Neural progenitor cell (in vitro differentiated cells): ENCODE measurements at regions not wholly inside any gene's neighbourhood (a gene's known extent, or its start where the extent isn't known, plus 50 kb on each side); places are given as distances from the start of the nearest gene placed in this dataset.
A peak's percentile ranks its signal among the peaks of the same experiment; 100 is the strongest.

Experiments
- DNase-seq: peaks from one replicate; pipeline ENCODE4 v3.0.0-alpha.2; 2016; ENCODE audit warnings: low spot score
- H2AFZ ChIP-seq: fragments of 200-600 bp; sonication (generic); replicated peaks from 2 replicates; pipeline ENCODE4 v1.6.1; 2016; ENCODE audit warnings: antibody characterized with exemption
- H3F3A ChIP-seq: fragments of 200-600 bp; sonication (generic); 2 replicates; pipeline ENCODE4 v1.6.1; 2016; ENCODE audit warnings: antibody characterized with exemption, low read depth
- H3K27ac ChIP-seq: fragments of 200-600 bp; sonication (generic); 2 replicates; pipeline ENCODE4 v1.5.1; 2016; ENCODE audit warnings: mild to moderate bottlenecking
- H3K27me3 ChIP-seq: fragments of 200-600 bp; sonication (generic); 2 replicates; pipeline ENCODE4 v1.6.1; 2016; ENCODE audit warnings: mild to moderate bottlenecking, moderate library complexity
- H3K36me3 ChIP-seq: fragments of 200-600 bp; sonication (generic); 2 replicates; pipeline ENCODE4 v1.5.1; 2016
- H3K4me1 ChIP-seq: fragments of 200-600 bp; sonication (generic); 2 replicates; pipeline ENCODE4 v1.6.1; 2016; ENCODE audit warnings: mixed run types
- H3K4me2 ChIP-seq: fragments of 200-600 bp; sonication (generic); 2 replicates; pipeline ENCODE4 v1.6.1; 2016
- H3K4me3 ChIP-seq: fragments of 200-600 bp; sonication (generic); 2 replicates; pipeline ENCODE4 v1.5.1; 2016
- H3K79me2 ChIP-seq: fragments of 200-600 bp; sonication (generic); 2 replicates; pipeline ENCODE4 v1.6.1; 2016; ENCODE audit warnings: low read depth
- H3K9ac ChIP-seq: fragments of 200-600 bp; sonication (generic); 2 replicates; pipeline ENCODE4 v1.6.1; 2016
- H3K9me3 ChIP-seq: fragments of 200-600 bp; sonication (generic); 2 replicates; pipeline ENCODE4 v1.5.1; 2016; ENCODE audit warnings: low read depth
- H4K20me1 ChIP-seq: fragments of 200-600 bp; sonication (generic); 2 replicates; pipeline ENCODE4 v1.6.1; 2016; ENCODE audit warnings: low read depth
- H3K27ac Mint-ChIP-seq: 3 replicates; pipeline ENCODE4 v1.8.0; 2021; ENCODE audit warnings: mixed read lengths
- H3K27me3 Mint-ChIP-seq: 2 replicates; pipeline ENCODE4 v1.8.0; 2022; ENCODE audit warnings: low read depth, mild to moderate bottlenecking, inconsistent platforms, moderate library complexity, mixed read lengths; ENCODE audit not compliant: insufficient read depth
- H3K36me3 Mint-ChIP-seq: 3 replicates; pipeline ENCODE4 v1.8.0; 2021; ENCODE audit warnings: mixed read lengths
- H3K4me1 Mint-ChIP-seq: 3 replicates; pipeline ENCODE4 v1.8.0; 2021; ENCODE audit warnings: mixed read lengths
- H3K4me3 Mint-ChIP-seq: 3 replicates; pipeline ENCODE4 v1.8.0; 2021; ENCODE audit warnings: mild to moderate bottlenecking, moderate library complexity, mixed read lengths
- H3K9me3 Mint-ChIP-seq: 3 replicates; pipeline ENCODE4 v1.8.0; 2020; ENCODE audit warnings: mixed read lengths
- CTCF ChIP-seq: fragments of 200-600 bp; sonication (generic); IDR thresholded peaks from 2 replicates; pipeline ENCODE4 v1.5.1; 2017; ENCODE audit warnings: antibody characterized with exemption, mild to moderate bottlenecking
- EZH2 ChIP-seq: fragments of 200-600 bp; sonication (generic); IDR thresholded peaks from 2 replicates; pipeline ENCODE4 v1.6.1; 2017; ENCODE audit warnings: antibody characterized with exemption, mild to moderate bottlenecking, moderate library complexity
- EZH2phosphoT487 ChIP-seq: fragments of 200-600 bp; sonication (generic); IDR thresholded peaks from 2 replicates; pipeline ENCODE4 v1.6.1; 2017; ENCODE audit warnings: antibody characterized with exemption

GRCh38 chr14:98928418-98928817, 343.6 kb downstream of the BCL11B start:
- H3K4me3 Mint-ChIP-seq = no peak overlapping the region
- Histone ChIP-seq H3K27me3 (no peaks in the 10 kb centered on the region), H2AFZ (no peak overlapping the region), H3K36me3 (no peaks in the 10 kb centered on the region), H3K4me3 (no peak overlapping the region), H3K9me3 (no peaks in the 10 kb centered on the region), H3K27ac (no peak overlapping the region), H3K9ac (no peak overlapping the region), H3K4me2 (no peak overlapping the region), H3K4me1 (peaks cover 9% of the 10 kb centered on the region), H3K79me2 (no peaks in the 10 kb centered on the region), H3F3A (no peaks in the 10 kb centered on the region), H4K20me1 (no peaks in the 10 kb centered on the region)
- H3K36me3 Mint-ChIP-seq = no peaks in the 10 kb centered on the region
- peaks cover 23% of the 10 kb centered on the region for H3K4me1 Mint-ChIP-seq
- H3K27me3 Mint-ChIP-seq = peaks cover 12% of the 10 kb centered on the region
- H3K9me3 Mint-ChIP-seq = no peaks in the 10 kb centered on the region
- no peak for DNase-seq
- TF ChIP-seq CTCF = no peak
- H3K27ac Mint-ChIP-seq = no peak overlapping the region

GRCh38 chr14:98931126-98931525, 340.9 kb downstream of the BCL11B start:
- H3K27ac Mint-ChIP-seq = no peak overlapping the region

GRCh38 chr14:98931911-98932310, 340.1 kb downstream of the BCL11B start:
- Mint-ChIP-seq H3K4me1 (peaks cover 23% of the 10 kb centered on the region), H3K27ac (no peak overlapping the region), H3K27me3 (peaks cover 12% of the 10 kb centered on the region), H3K4me3 (no peak overlapping the region), H3K36me3 (no peaks in the 10 kb centered on the region), H3K9me3 (peaks cover 4% of the 10 kb centered on the region)
- H3K4me2 ChIP-seq = peak overlapping the region; percentile 15
- H3F3A ChIP-seq = no peaks in the 10 kb centered on the region
- no peaks in the 10 kb centered on the region for H3K79me2 ChIP-seq
- no peak for TF ChIP-seq CTCF
- no peak for TF ChIP-seq EZH2phosphoT487
- TF ChIP-seq EZH2 = no peak
- no peaks in the 10 kb centered on the region for H4K20me1 ChIP-seq
- no peaks in the 10 kb centered on the region for H3K9me3 ChIP-seq
- H3K4me1 ChIP-seq = peaks cover 9% of the 10 kb centered on the region
- H3K36me3 ChIP-seq = no peaks in the 10 kb centered on the region
- H3K27me3 ChIP-seq = no peaks in the 10 kb centered on the region
- no peak overlapping the region for H3K27ac ChIP-seq
- H3K4me3 ChIP-seq = no peak overlapping the region
- no peak overlapping the region for H3K9ac ChIP-seq
- no peak for DNase-seq
- H2AFZ ChIP-seq = no peak overlapping the region

More at GRCh38 chr14:98931126-98931525, 340.9 kb downstream of the BCL11B start:
- Histone ChIP-seq H3K79me2 (no peaks in the 10 kb centered on the region), H2AFZ (no peak overlapping the region), H3K4me1 (peaks cover 9% of the 10 kb centered on the region), H4K20me1 (no peaks in the 10 kb centered on the region), H3K9ac (no peak overlapping the region), H3K27me3 (no peaks in the 10 kb centered on the region), H3K9me3 (no peaks in the 10 kb centered on the region), H3F3A (no peaks in the 10 kb centered on the region), H3K4me2 (no peak overlapping the region), H3K36me3 (no peaks in the 10 kb centered on the region), H3K4me3 (no peak overlapping the region), H3K27ac (no peak overlapping the region)
- peaks cover 12% of the 10 kb centered on the region for H3K27me3 Mint-ChIP-seq
- TF ChIP-seq EZH2phosphoT487 = no peak
- no peak for TF ChIP-seq EZH2
- TF ChIP-seq CTCF = no peak
- peaks cover 23% of the 10 kb centered on the region for H3K4me1 Mint-ChIP-seq
- no peak for DNase-seq
- H3K4me3 Mint-ChIP-seq = no peak overlapping the region
- H3K36me3 Mint-ChIP-seq = no peaks in the 10 kb centered on the region
- peaks cover 2% of the 10 kb centered on the region for H3K9me3 Mint-ChIP-seq
